ENCODE measurements at regions not wholly inside any gene's neighbourhood (a gene's known extent, or its start where the extent isn't known, plus 50 kb on each side); places are given as distances from the start of the nearest gene placed in this dataset.

GRCh38 chr2:172204762-172205161 lies 102.1 kb upstream of the DLX2 start:
- no peak for DNase-seq

- DNase-seq, result no peak
These were observed 102.6 kb upstream of the DLX2 start for GRCh38 chr2:172205292-172205691.

- no peak for DNase-seq
These were observed 105.2 kb upstream of the DLX2 start for GRCh38 chr2:172207911-172208310.

DNA sequence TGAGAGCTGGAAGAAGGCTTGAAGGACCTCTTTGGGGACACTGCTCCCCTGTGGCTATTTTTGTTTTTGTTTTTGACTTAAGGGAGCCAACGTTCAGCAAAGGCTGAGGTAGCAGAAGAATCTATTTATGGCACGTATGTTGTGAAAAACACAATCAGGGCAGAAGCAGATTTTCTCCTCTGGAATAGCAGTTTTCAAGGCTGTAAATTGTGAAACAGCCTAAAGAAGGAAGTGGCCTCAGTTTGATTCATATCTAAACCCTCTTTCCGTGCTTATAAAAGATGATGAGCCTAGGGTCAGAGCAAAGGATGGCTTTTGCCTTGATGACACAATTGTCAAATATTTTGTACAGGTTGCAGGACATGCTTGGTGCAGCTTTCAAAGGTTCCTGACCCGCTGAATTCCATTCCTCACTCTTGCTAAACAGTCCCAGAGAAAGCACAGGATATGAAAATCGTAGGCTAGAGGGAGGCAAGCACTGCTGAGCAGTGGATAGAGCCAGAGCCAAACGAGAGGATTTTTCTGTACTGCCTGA lies 106.2 kb upstream of the DLX2 start:
- DNase-seq, result no peak

GRCh38 chr2:172210599-172210998 lies 107.9 kb upstream of the DLX2 start:
- DNase-seq, result no peak

GRCh38 chr2:172211512-172211911 lies 108.8 kb upstream of the DLX2 start:
- DNase-seq, result no peak

DNA sequence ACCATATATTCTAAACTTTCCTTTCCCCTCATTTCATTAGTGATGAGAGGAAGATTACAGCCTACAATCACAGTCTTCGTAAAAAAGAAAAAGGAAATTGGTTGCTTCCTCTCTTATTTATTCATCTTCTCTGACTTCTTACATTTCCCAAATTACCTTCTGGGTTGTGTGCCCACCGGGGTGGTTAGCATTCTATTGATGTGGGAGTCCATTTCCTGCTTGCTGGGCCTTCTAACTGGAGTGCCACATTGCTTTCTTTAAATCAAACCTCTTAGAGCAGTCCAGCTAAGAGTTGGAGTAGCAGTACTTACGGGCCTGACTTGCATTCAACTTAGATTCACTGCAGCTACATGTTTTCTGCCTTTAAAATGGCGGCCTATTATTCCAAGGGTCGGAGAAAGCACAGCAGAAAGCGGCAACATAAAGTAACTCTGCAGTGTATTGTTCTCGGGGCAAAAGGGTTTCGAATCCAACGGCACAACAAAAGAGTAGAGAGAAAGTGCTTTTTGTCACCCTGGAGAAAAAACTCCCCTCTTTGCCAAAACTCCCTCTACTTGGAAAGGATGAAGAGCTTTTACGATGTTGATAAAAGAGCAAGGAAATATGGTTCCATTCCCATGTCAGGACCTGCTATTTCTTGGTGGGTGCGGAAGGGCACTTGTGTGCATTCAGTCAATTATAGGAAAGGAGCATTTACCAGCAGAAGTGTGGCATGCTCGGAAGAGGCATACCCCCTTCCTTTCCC lies 110.6 kb upstream of the DLX2 start:
- no peak for DNase-seq

- DNase-seq, result no peak
These were observed 111.6 kb upstream of the DLX2 start for GRCh38 chr2:172214252-172214651.

- DNase-seq, result no peak
These were observed 112.7 kb upstream of the DLX2 start for GRCh38 chr2:172215172-172215935.

GRCh38 chr2:172215936-172216335 lies 113.2 kb upstream of the DLX2 start:
- no peak for DNase-seq

DNA sequence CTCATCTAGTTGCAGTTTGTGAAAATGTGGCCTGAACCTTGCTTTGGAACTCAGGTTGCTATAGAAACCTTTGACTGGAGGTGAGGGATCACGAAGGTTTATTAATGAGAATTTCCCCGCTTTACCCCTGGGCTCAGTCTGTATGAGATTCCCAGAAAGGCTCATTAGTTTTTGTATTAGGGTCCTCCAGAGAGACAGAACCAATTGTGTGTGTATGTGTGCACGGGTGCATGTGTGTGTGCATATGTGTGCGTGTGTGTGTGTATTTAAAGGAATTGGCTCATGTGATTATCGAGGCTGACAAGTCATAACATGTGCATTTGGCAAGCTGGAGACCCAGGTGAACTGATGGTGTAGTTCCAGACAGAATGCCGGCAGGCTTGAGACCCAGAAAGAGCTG lies 113.8 kb upstream of the DLX2 start:
- DNase-seq, result no peak

GRCh38 chr2:172219201-172219600 lies 116.5 kb upstream of the DLX2 start:
- no peak for DNase-seq

DNA sequence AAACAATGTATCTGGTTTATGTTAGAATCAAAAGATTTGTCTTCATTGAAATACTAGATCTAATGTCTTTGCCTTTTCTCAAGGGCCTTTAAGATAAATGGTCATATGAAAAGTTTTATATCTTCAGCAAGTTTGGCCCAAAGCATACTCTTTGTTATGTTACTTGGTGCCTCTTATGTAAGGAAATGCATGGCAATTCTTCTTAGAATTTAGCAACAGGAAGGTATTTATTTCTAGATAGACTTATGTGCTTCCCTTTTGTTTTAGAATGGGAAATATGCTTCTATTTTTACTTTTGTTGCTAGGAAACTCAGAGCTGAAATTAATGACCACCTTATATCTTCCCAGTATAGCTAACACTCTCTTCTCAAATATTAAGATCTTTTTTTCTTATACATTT lies 117.4 kb upstream of the DLX2 start:
- DNase-seq, result no peak

DNA sequence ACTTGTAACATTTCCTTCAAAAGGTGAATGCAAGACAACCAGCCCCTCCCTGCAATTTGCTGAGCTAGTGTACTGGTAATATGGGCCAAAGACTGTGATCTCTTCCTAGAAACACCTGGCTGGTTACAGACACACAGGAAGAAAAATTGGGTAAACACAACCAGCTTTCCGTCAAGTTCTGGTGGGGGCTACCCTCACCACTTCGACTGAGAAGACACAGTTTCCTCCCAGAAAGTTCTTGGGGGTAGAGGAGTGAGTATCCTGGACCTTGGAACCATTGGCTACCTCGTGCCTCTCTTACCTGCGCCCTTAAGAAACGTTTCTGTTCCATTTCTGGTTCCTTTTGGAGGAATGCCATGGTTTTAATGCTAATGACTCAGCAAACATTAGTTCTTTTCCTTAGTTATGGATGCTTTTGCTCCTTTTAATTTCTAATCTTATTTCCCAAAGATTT lies 120.9 kb upstream of the DLX2 start:
- DNase-seq, result no peak

DNA sequence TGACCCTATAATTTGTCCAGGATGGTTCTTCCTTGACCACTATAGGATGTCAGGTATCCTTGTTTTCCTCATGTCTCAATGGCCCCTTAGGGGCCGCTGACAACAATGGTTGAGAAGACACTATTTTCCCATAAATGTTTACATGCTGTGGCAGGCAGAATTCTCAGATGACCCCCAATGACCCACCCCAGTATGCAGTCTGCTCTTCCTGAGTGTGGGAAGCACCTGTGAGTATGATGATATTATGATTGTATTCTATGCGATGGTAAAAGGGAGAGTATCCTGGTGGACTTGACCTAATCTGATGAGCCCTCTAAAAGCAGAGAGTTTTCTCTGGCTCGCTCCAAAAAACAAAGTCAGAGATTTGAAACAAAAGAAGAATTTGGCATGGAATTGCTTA lies 123.1 kb upstream of the DLX2 start:
- DNase-seq, result no peak

DNA sequence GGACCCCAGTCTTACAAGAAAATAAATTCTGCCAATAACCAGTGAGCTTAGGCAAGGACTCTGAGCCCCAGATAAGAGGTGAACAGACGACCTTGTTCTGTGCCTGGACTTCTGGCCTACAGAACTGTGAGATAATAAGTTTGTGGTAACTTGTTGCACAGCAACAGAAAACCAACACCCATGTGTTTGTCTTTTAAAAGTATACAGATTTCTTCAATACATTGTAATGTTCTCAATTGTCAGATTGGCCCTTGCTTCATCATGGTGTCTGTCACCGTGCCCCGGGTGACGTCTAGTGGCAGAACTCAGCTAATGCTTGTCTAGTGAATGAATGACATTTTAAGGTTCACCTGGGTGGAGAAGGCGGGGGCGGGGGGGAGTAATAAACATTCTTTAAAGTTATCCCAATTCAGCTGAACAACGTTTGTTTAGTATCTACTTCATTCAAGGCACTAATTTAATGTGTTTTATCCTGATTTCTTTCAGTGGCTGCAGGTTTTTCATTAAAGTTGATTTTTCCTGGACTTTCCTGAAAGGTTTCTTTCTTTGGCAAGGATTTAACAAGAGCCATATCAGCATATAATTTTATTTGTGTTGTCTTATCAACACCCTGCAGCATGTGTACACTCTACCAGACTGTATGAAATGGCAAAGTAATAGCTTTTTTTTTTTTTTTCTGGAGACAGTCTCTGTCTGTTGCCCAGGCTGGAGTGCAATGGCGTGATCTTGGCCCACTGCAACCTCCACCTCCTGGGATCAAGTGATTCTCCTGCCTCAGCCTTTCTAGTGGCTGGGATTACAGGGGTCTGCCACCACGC lies 123.8 kb upstream of the DLX2 start:
- DNase-seq, result no peak

- no peak for DNase-seq
These were observed 125.0 kb upstream of the DLX2 start for GRCh38 chr2:172227719-172228118.

GRCh38 chr2:172228177-172228808 lies 125.6 kb upstream of the DLX2 start:
- no peak for DNase-seq

- no peak for DNase-seq
These were observed 126.4 kb upstream of the DLX2 start for GRCh38 chr2:172229125-172229524.

DNA sequence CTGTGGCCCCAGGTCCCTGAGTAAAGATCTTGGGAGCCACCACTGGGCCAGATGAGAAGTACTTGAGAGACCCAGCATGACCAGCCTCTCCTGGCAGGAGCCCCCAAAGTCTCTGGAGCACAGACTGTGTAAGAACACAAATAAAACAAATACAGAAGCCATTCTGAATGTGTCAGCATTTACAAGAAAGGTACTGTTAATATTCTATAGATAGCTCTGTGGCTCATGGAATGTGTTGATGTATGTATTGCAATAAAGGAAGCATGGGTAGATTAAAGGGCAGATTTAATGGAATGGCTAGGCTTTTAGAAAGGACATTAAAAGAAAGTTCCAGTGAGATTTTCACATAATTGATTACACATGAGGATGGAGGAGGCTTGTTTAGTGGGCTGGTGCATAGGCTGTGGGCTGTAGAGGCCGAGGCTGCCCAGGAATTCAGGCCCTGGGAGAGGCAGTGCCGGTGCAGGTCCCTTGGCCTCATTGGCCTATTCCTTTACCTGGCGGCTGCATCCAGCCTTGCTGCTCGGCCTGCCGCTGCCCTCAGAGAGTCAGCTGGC lies 127.7 kb upstream of the DLX2 start:
- no peak for DNase-seq

DNA sequence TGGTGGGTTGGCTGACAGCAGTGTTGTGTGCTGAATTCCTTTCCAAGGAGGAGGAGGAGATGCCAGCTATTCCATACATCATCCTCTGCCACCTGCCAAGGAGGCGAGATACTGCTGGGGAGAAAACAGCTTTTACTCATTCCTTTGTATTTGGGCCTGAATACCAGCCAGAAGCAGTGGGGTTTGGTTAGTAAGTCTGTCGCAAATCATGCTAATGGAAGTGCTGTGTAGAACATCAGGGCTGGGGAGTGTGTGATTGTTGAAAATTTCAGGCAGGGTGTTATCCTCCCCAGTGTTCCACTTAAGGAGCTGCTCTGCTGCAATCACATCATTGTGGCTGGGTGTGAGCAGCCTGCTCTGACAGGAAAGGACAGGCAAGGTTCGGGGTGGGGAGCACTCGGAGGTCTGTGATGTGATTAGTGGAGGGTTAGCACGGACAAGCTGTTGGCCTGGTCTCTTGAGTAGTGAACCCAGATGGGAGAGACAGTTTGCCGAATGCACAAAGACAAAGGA lies 128.2 kb upstream of the DLX2 start:
- no peak for DNase-seq

DNA sequence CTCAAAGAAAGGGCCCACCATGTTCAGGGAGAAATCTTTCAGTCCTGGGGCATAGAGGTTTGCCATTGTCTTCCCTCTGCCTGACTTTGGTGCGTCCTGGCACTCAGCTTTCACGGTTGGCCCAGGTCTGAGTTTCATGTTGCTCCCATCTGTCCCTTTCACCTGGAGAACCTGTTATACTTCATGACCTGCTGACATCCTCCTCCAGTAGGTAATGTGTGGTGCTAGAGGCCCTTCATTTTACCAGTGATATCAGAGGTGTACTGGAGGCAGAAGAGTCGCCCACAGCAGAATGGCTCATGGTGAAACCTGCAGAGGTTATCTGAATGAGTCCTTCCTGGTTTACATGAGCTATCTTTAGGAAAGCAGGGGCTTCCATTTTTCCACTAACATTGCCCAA lies 128.8 kb upstream of the DLX2 start:
- no peak for DNase-seq

All from NCI-H2081 (cell line).